ENCODE measurements at regions not wholly inside any gene's neighbourhood (a gene's known extent, or its start where the extent isn't known, plus 50 kb on each side); places are given as distances from the start of the nearest gene placed in this dataset.

DNA sequence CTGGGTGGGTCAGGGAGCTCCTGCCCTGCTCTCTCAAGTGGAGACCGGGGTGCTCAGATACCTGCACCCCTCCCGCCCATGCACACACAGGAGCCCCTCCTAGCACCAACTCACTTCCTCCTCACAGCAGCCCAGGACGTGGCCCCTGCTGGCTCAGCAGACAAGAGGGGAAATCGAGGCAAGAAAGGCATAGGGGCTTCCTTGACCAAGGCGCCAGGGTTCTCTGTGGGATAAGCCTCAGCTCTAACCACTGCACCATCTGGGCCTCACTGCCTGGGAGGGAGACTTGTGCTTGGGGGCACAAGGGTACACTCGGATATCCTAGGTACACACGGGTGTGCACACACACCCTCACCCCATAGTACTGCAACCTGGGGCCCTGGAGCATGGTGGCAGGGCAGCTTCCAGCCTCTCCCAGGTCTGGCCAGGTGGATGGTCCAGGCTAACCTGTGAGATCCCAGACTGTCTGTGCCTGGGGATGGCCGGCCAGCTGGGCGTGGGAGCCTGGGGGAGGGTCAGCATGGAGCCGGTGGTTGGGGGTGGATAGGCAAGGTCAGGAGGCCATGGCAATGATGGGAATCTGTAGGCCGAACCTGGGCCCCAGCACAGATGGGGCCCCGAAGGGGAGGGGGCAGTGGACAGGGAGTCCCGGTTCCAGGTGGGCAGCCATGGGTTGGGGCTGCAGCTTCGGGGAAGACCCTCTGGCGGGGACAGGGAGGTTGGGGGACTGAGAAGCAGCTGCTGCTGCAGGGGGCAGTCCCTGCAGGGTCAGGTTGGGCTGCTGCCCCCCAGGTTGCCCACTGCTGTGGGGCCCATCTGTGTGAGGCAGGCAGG is 312.4 kb downstream of the TMEM121 start:
- peaks cover 0 to 15% of the 10 kb centered on the region in 2 donors for H3K27me3 ChIP-seq
- no peaks in the 10 kb centered on the region for H3K9me3 ChIP-seq
- TF ChIP-seq, protein P1, sequence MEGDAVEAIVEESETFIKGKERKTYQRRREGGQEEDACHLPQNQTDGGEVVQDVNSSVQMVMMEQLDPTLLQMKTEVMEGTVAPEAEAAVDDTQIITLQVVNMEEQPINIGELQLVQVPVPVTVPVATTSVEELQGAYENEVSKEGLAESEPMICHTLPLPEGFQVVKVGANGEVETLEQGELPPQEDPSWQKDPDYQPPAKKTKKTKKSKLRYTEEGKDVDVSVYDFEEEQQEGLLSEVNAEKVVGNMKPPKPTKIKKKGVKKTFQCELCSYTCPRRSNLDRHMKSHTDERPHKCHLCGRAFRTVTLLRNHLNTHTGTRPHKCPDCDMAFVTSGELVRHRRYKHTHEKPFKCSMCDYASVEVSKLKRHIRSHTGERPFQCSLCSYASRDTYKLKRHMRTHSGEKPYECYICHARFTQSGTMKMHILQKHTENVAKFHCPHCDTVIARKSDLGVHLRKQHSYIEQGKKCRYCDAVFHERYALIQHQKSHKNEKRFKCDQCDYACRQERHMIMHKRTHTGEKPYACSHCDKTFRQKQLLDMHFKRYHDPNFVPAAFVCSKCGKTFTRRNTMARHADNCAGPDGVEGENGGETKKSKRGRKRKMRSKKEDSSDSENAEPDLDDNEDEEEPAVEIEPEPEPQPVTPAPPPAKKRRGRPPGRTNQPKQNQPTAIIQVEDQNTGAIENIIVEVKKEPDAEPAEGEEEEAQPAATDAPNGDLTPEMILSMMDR (IDR thresholded peaks at IDR 0.05), result no peak
- no peaks in the 10 kb centered on the region for H3K36me3 ChIP-seq
- H3K4me1 ChIP-seq, result no peaks in the 10 kb centered on the region
- no peak overlapping the region for H3K4me3 ChIP-seq
- H3K27ac ChIP-seq, result no peak overlapping the region
- DNase-seq, result peak; percentile 13 to 62
- intact Hi-C loops (cut with DNase I; ENCODE audit: low total_unique reads), result no loop called here

DNA sequence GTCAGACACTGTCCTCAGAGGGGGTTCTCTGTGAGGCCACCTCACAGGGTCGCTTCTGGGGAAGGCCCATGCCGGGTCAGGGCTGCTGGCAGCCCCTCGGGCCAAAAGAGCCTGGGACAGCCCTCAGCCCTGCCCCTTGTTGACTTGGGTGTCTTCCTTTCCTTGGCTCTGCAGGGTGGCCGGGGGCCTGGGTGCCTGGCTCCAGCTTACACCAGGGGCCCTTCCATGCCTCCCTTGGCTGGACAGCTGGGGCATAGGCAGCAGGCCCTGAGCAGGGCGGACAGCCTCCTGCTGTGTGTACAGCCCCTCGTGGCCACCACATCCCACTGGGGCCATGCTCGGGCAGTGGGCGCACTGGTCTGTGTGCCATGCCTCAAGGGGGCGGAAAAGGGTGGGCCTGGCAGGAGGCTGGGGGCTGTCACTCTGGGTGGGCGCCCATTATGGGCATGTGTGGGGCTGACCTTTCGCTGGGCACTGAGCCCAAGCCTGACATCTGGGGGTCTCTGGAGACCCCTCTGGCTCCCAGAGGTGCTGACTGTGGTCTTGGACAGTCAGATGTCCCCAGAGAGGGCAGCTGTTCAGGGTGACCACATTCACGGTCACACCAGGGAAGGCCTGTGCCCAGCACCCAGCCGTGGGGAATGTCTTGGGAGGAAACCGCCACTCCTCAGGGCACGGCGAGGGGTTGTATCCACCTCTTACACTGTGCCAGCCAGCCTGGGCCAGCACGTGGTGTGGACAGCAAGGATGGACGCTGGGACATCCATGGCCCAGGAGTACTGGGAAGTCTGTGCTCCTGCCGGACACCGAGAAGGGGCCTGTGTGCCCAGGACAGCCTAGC is 313.3 kb downstream of the TMEM121 start:
- no peaks in the 10 kb centered on the region for H3K4me1 ChIP-seq
- TF ChIP-seq, protein P1 (IDR thresholded peaks at IDR 0.05), result no peak
- H3K27ac ChIP-seq, result no peak overlapping the region
- H3K4me3 ChIP-seq, result no peak overlapping the region
- no peaks in the 10 kb centered on the region for H3K36me3 ChIP-seq
- H3K27me3 ChIP-seq, result peaks cover 0 to 16% of the 10 kb centered on the region in 2 donors
- no peaks in the 10 kb centered on the region for H3K9me3 ChIP-seq
- intact Hi-C loops (cut with DNase I; ENCODE audit: low total_unique reads), result no loop called here
- peak; percentile 14 to 56 for DNase-seq

DNA sequence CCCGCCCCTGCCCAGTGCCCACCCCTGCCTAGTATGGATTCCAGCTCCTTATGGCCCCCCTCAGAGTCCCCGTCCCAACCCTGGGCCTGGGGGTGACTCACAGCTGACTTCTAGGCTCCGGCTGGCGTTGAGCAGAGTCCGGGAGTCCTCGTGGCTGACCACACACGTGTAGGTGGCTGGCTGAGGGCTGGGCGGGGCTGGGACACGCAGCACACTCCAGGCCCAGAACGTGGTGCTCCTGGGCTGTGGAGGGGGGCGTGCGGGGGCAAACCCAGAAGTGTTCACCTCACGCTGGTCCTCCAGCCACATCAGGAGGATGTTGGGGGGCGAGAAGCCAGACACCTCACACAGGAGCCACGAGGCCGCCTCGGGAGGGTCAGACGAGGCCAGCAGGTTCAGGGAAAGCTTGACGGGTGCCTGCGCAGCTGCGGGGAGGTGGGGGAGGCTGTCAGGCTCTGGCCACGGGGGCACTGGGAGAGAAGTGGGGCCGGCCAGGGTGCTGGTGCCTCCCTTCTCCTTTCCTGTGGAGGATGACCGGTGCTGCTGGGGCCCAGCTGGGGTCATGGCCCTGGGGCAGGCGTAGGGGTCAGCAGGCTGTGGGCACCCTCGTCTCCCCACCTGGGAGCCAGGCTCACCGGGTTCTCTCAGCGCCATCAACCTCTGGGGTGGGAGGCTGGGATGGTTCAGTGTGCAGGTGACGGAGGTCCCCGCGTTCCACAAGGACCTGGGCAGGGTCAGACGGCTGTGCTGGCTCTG is 314.1 kb downstream of the TMEM121 start:
- intact Hi-C loops (cut with DNase I; ENCODE audit: low total_unique reads), result no loop called here
- Histone ChIP-seq H3K27ac (no peak overlapping the region), H3K27me3 (peaks cover 0 to 23% of the 10 kb centered on the region in 2 donors), H3K4me3 (no peak overlapping the region), H3K9me3 (no peaks in the 10 kb centered on the region), H3K36me3 (no peaks in the 10 kb centered on the region), H3K4me1 (no peaks in the 10 kb centered on the region)
- DNase-seq, result peak in 1 of 2 donors; percentile 17
- TF ChIP-seq, protein P1 (IDR thresholded peaks at IDR 0.05), result no peak

DNA sequence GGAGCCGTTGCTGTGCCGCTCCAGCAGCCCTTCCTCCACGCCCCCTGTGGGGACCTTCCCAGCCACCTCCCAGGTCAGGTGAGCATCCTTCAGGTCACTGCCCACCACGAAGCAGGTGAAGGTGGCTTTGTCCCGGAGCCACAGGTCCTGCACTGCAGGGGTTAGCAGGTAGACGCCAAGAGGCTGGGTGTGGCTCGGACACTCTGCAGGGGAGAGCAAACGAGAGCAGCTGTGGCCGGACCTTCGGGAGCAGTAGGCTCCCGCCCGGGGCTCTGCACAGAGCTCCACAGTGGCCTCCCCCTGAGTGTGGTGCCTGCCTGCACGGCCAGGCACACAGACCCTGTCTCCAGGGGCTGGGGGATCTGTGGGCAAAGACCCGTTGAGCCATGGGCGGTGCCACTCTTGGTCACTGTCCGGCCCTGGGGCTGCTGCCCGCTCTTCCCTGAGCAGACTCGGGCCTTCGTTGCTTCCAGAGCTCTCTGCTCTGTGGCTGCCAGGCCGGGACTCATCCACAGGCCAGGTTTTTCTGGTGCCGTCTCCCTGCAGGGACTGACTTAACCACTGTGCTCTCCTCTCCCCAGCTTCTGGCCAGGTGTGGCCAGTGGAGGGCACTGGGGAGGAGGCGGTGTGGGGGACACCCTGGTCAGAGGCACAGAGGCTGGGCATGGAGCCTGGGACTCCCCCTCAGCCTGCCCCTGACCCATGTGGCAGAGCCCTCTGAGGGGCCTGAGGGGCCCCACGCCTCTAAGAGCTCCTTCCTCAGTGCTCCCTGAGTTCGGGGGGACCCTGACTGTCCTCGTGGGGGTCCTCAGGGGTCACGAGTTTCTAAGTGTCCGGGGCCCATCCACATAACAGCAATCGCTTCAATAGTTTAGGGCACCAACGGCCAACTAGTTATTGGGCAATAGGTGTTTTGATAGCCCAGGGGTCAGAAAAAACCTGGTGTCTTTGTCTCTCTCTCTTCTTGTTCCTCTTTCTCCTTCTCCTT is 314.9 kb downstream of the TMEM121 start:
- TF ChIP-seq, protein P1 (IDR thresholded peaks at IDR 0.05), result no peak
- Histone ChIP-seq H3K9me3 (no peaks in the 10 kb centered on the region), H3K27me3 (peaks cover 0 to 26% of the 10 kb centered on the region in 2 donors), H3K36me3 (no peaks in the 10 kb centered on the region), H3K4me1 (no peaks in the 10 kb centered on the region), H3K27ac (no peak overlapping the region), H3K4me3 (no peak overlapping the region)
- intact Hi-C loops (cut with DNase I; ENCODE audit: low total_unique reads), result no loop called here
- DNase-seq, result peak; percentile 15 to 62

Data from tibial artery (tissue), 4 donors.